Iris pigment epithelial cell (primary cell): ENCODE measurements at regions not wholly inside any gene's neighbourhood (a gene's known extent, or its start where the extent isn't known, plus 50 kb on each side); places are given as distances from the start of the nearest gene placed in this dataset.

Experiments
- DNase-seq: peaks from one replicate; pipeline ENCODE4 v3.0.0-alpha.2; 2011; ENCODE audit warnings: low read depth

DNA sequence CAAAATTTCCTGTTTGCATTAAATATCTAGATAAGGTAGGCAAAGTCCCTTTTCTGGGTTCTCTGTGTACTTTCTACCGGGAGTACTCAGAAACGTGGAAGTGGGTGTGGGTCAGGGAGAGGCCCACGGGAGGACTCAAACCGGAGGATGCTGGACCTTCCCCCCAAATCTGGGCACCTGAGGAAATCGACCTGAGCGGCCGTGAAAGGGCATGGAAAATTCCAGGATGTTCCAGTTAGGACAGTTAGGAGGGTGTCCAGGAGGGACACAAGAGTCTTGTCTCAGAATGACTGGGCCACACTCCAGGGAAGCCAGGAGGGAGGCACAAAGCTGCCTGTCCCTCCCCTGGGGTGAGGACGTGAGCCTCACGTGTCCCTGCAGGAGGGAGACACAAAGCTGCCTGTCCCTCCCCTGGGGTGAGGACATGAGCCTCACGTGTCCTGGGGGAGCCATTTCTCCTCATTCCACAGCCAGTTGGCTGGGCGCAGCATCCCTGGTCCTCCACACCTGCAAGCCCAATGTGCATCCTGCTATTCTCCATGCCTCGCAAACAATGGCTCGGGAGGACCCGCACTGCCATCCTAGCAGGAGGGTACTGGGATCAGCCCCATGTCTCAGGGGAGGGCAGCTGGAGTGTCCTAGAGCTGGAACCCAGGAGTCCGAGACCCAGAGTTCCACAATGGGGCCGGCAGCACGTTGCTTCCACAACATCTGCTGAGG lies 190.5 kb upstream of the PPP2R2D start:
- no peak for DNase-seq

DNA sequence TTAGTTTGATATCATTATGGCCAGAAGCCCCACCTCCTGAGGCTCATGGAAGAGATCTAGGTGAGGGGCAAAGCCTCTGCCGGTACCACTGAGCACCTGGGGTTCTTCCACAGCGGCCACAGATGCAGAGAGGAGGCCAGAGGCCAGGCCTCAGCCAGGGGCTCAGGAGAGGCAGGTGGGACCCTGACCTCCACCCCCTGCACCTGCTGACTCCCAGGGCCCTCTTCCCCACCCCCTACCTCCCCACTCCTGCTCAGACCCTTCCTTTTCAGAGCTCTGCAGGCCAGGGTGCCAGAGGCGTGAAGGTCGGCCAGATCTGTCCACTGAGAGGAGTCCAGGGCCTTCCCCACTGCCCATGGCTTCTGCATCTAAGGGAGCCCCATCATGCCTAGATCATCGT lies 178.7 kb upstream of the PPP2R2D start:
- no peak for DNase-seq

- DNase-seq: no peak
These were observed 178.1 kb upstream of the PPP2R2D start for GRCh38 chr10:131722525-131723264.

GRCh38 chr10:131723297-131724168 lies 177.3 kb upstream of the PPP2R2D start:
- no peak for DNase-seq

- no peak for DNase-seq
These were observed 176.7 kb upstream of the PPP2R2D start for GRCh38 chr10:131724169-131724545.

DNA sequence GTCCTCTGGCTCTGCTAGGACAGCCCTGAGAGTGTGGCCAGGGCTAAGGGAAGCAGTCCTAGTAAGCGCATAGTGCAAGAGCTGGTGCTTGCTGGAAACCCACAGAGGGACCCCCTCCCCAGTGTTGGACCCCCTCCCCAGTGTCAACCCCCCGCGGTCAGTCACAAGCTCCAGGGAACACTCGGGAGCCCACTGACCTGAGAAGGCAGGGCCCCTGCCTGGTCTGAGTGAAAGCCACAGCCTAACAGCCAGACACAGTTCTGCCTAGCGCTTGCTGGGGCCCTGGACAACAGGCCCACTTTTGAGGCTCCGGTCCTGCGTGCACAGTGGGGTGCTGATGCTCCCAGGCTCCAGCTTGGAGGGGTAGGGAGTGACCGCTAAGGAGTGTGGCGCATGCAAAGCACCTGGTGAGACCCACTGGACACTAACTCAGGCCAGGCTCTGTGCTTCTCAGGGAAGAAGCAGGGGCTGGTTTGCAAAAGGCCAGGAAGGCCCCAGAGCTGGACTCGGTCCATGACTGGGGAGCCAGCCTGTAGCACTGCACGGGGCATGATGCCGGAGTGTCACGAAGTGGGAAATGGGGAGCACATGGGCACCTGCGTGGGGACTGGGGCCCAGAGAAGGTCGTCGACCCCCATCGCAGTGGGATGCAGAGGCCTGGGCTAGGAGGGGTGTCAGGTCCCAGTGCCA lies 175.8 kb upstream of the PPP2R2D start:
- DNase-seq: no peak

- no peak for DNase-seq
These were observed 175.2 kb upstream of the PPP2R2D start for GRCh38 chr10:131725581-131726069.

DNA sequence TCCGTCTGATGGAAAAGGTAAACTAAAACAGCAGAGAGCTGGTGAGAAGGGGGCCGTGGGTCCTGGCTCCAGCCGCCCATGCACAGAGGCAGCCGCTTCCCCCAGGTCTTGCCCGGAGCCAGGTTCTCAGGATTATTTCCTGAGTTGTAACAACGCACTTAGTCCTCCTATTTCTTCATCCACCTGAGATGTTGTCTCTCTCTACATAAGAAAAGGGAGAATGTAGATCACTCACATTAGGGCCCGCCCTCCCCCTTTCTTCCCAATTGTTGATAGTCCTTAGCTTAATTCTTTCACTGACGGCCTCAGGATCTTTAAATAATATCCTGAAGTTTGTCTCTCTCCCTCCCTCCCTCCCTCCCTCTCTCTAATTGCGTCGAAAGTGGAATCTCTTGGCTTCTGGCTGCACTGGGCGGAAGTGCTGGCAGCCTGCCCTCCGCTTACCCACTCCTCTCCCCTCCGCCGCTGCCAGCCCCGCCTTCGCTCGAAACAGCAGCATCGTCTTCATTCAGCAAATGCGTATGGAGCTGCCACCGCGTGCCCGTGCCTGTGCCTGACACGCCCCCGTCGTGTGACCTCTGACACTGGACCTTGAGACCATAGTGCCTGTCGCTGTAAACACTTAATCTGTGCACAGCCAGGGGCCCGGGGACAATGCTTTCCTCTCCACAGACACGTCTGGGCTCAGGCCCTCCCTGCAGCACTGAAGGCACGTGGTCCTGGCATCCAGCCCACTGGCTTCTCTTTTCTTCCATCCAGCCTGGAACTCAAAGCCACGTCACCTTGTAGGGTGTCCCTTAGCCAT lies 174.5 kb upstream of the PPP2R2D start:
- no peak for DNase-seq

DNA sequence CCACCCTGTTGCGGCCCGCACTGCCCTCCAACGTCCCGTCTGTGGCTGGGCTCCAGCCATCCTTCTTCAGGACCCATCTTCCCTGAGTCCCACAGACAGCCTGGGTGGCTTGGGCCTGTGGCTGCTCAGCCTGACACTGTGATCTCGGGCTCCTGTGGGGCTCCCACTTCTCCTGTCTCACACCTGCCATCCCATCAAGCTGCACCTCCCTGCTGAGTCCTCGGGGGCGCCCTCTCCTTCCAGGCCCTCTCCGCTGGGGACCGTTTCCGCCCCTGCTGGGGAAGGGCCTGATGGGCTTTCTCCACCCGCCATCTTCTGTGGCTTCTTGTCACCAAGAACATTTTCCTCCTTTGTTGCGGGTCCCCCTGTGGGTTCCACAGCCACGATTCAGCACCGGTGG lies 173.8 kb upstream of the PPP2R2D start:
- DNase-seq: no peak

DNA sequence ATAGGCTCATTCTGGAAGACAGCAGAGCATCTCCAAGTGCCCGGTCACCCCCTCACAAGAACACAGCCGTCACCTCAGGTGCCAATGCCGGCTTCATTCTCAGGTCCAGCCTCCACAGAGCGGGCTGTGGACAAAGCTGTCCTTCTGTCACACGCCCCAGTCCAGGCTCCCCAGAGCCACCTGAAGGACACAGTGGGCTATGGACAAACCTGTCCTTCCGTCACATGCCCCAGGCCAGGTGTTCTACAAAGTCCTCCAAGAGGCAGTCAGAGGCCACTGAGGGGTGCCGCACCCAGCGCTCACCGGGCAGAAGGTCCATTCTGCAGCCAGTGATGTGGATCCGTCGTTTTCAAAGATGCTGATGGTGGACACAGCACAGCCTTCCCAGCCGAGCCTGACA lies 173.2 kb upstream of the PPP2R2D start:
- DNase-seq: no peak

GRCh38 chr10:131728286-131729228 lies 172.3 kb upstream of the PPP2R2D start:
- DNase-seq: no peak

- no peak for DNase-seq
These were observed 171.4 kb upstream of the PPP2R2D start for GRCh38 chr10:131729361-131729760.

DNA sequence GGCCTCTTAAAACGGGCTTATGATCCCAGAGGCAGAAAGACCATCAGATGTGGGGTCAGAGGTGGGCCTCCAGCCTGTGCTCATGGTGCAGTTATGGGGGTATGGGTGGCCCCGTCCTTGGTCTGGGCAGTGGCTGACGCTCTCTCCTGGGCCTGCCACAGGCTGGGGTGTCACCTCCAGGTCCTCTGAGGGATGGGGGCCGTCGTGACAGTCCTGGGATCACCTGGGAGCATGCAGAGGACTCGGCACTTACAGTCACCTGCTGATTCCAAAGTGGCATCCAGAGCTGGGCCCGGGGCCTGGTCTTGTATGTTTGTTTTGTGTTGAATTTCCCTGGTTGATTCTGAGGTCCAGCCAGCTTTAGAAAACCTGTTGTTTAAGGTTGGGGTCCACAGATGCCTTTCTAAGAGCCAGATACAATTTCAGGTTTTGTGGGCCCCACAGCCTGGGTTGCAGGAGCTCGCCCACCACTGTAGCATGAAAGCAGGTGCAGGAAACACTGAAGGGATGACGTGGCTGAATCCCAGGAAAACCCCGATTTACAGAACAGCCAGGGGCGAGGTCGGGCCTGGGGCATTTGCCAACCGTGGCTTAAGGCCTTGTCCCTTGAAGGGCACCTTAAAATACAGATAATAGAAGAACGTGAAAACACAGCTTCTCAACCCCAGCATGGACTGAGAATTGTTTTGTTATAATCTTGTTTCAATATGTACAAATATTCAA lies 170.7 kb upstream of the PPP2R2D start:
- DNase-seq: no peak

DNA sequence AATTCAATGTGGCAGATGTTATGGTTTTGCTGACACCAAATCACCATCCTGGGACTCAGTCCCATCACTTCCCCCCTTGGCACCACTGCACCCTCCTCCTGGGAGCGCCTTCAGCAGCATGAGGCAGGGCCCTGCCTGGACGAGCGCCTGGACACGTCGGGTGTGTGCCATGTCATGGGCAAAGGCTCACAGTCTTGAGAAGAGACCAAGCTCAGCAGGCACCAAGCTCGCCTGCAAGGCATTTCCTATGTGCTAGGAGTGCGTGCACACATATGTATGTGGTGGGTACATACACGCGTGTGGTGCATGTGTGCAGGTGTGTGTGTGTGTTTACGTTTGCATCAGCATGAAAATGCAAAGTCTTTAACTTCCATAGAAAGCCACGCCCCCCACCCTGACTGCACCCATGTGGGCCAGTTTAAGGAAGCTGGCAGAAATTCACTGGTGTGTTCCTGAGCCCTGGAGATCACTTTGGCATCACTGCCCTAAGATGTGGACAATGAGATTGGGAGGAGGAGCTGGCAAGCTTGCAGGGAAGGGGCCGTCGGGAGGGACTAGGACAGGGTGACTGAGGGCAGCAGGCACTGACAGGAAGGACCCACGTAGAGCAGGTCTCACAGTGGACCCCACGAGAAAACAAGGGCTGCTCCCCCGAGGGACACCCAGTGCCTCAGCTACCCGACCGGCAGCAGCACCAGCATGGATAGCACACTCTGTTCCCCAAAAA lies 169.9 kb upstream of the PPP2R2D start:
- DNase-seq: no peak

GRCh38 chr10:131731780-131732630 lies 168.8 kb upstream of the PPP2R2D start:
- no peak for DNase-seq

- DNase-seq: no peak
These were observed 168.1 kb upstream of the PPP2R2D start for GRCh38 chr10:131732631-131733127.

GRCh38 chr10:131733596-131733995 lies 167.2 kb upstream of the PPP2R2D start:
- no peak for DNase-seq
